ENCODE measurements at regions not wholly inside any gene's neighbourhood (a gene's known extent, or its start where the extent isn't known, plus 50 kb on each side); places are given as distances from the start of the nearest gene placed in this dataset.

- Mint-ChIP-seq H3K4me1 (peaks cover 23 to 25% of the 10 kb centered on the region in 2 experiments), H3K36me3 (ENCODE audit: insufficient read depth in 1 of 3, low read depth in 3 of 3) (no peaks in the 10 kb centered on the region), H3K27me3 (ENCODE audit: low read depth) (peaks cover 6% of the 10 kb centered on the region; the same call in 1 of the 2 replicates), H3K9me3 (no peaks in the 10 kb centered on the region), H3K4me3 (no peak overlapping the region), H3K27ac (no peak overlapping the region)
- H3K27me3 ChIP-seq (ENCODE audit: insufficient read depth, low read length): no peaks in the 10 kb centered on the region
- H3K4ac ChIP-seq (ENCODE audit: low read depth, low read length): no peak overlapping the region
- H3K4me1 ChIP-seq (ENCODE audit: insufficient read depth, low read length): no peaks in the 10 kb centered on the region
- no peak overlapping the region for H3K56ac ChIP-seq (ENCODE audit: insufficient read length, low read depth, low read length)
- no peaks in the 10 kb centered on the region for H4K20me1 ChIP-seq (ENCODE audit: control insufficient read depth, insufficient read depth, insufficient read length)
- H3K23me2 ChIP-seq (ENCODE audit: insufficient read length, low read depth, low read length, poor library complexity, severe bottlenecking): no peaks in the 10 kb centered on the region
- H2BK12ac ChIP-seq (ENCODE audit: insufficient read length, low read depth, low read length): no peak overlapping the region
- no peaks in the 10 kb centered on the region for H3K79me2 ChIP-seq (ENCODE audit: insufficient read depth, low read length)
- H3K27ac ChIP-seq (ENCODE audit: insufficient read length, low read depth, low read length): no peak overlapping the region
- H4K91ac ChIP-seq (ENCODE audit: insufficient read length, low read depth, low read length): no peak overlapping the region
- no peak overlapping the region for H2BK120ac ChIP-seq (ENCODE audit: low read depth, low read length, poor library complexity, severe bottlenecking)
- no peak overlapping the region for H2AK5ac ChIP-seq (ENCODE audit: insufficient read length, low read length)
- no peak overlapping the region for H2AFZ ChIP-seq (ENCODE audit: low read length)
- H3K18ac ChIP-seq (ENCODE audit: insufficient read length, low read depth, low read length): no peak overlapping the region
- no CpG with 5 or more reads among the region's 11 CpGs for WGBS (ENCODE audit: extremely low coverage, insufficient read length, low lambda C conversion rate)
- H4K5ac ChIP-seq (ENCODE audit: insufficient read length, low read depth, low read length): no peak overlapping the region
- H2BK20ac ChIP-seq (ENCODE audit: low read depth, low read length, poor library complexity, severe bottlenecking): no peak overlapping the region
- peak; percentile 10 for DNase-seq
- H3K79me1 ChIP-seq (ENCODE audit: insufficient read depth, low read depth, low read length, poor library complexity, severe bottlenecking): no peaks in the 10 kb centered on the region
- H2BK15ac ChIP-seq (ENCODE audit: low read depth, low read length): no peak overlapping the region
- no peak overlapping the region for H3T11ph ChIP-seq (ENCODE audit: low read length)
- H3K14ac ChIP-seq (ENCODE audit: insufficient read depth, low read length): no peak overlapping the region
- no peak for TF ChIP-seq CTCF (conservative IDR thresholded peaks at IDR 0.05)
- H2BK5ac ChIP-seq (ENCODE audit: insufficient read length, low read length): no peak overlapping the region
- H4K8ac ChIP-seq (replicated peaks; ENCODE audit: insufficient read length, low read depth, low read length): no peak overlapping the region
- no peaks in the 10 kb centered on the region for H3K9me3 ChIP-seq (ENCODE audit: control insufficient read depth, low read depth, low read length)
- no peak overlapping the region for H3K9ac ChIP-seq (ENCODE audit: extremely low read depth, insufficient read length, low read length)
- H3K4me2 ChIP-seq (ENCODE audit: insufficient read depth, insufficient read length, low read length): no peak overlapping the region
- H3K23ac ChIP-seq (ENCODE audit: insufficient read length, low read depth, low read length): no peak overlapping the region
Measured at GRCh38 chr5:135242021-135242865, 156.8 kb downstream of the MACROH2A1 start.
